H9 (cell line): ENCODE measurements at regions not wholly inside any gene's neighbourhood (a gene's known extent, or its start where the extent isn't known, plus 50 kb on each side); places are given as distances from the start of the nearest gene placed in this dataset.

Experiments used
- DNase-seq: peaks from one replicate; pipeline ENCODE4 v3.0.0-alpha.2; 2017
- H2AFZ ChIP-seq: one replicate; pipeline ENCODE4 v1.6.1; 2013; ENCODE audit warnings: mild to moderate bottlenecking, low read length, control low read depth, moderate library complexity
- H2AK5ac ChIP-seq: 2 replicates; pipeline ENCODE4 v1.6.1; 2013; ENCODE audit warnings: low read length, control low read depth, mixed read lengths; ENCODE audit not compliant: insufficient read length
- H2BK120ac ChIP-seq: one replicate; pipeline ENCODE4 v1.6.1; 2013; ENCODE audit warnings: low read depth, mild to moderate bottlenecking, low read length, control low read depth, inconsistent platforms; ENCODE audit not compliant: poor library complexity, severe bottlenecking
- H2BK12ac ChIP-seq: 2 replicates; pipeline ENCODE4 v1.6.1; 2013; ENCODE audit warnings: low read length, control low read depth, mixed read lengths, low read depth; ENCODE audit not compliant: insufficient read length
- H2BK15ac ChIP-seq: 2 replicates; pipeline ENCODE4 v1.6.1; 2013; ENCODE audit warnings: low read depth, low read length, control low read depth
- H2BK20ac ChIP-seq: one replicate; pipeline ENCODE4 v1.6.1; 2013; ENCODE audit warnings: low read depth, mild to moderate bottlenecking, low read length, control low read depth, inconsistent platforms; ENCODE audit not compliant: poor library complexity, severe bottlenecking
- H2BK5ac ChIP-seq: 2 replicates; pipeline ENCODE4 v1.6.1; 2013; ENCODE audit warnings: low read length, control low read depth, mixed read lengths; ENCODE audit not compliant: insufficient read length
- H3K14ac ChIP-seq: 2 replicates; pipeline ENCODE4 v1.6.1; 2013; ENCODE audit warnings: low read length, control low read depth; ENCODE audit not compliant: insufficient read depth
- H3K18ac ChIP-seq: 2 replicates; pipeline ENCODE4 v1.6.1; 2013; ENCODE audit warnings: low read depth, mild to moderate bottlenecking, mixed read lengths, low read length, control low read depth; ENCODE audit not compliant: insufficient read length
- H3K23ac ChIP-seq: 2 replicates; pipeline ENCODE4 v1.6.1; 2013; ENCODE audit warnings: low read length, control low read depth, mixed read lengths, low read depth; ENCODE audit not compliant: insufficient read length
- H3K23me2 ChIP-seq: 2 replicates; pipeline ENCODE4 v1.6.1; 2013; ENCODE audit warnings: low read depth, mild to moderate bottlenecking, mixed read lengths, low read length, control low read depth; ENCODE audit not compliant: insufficient read length, poor library complexity, severe bottlenecking
- H3K27ac ChIP-seq: 2 replicates; pipeline ENCODE4 v1.5.1; 2013; ENCODE audit warnings: low read length, control low read depth, mixed read lengths, low read depth; ENCODE audit not compliant: insufficient read length
- H3K27me3 ChIP-seq: 2 replicates; pipeline ENCODE4 v1.6.1; 2013; ENCODE audit warnings: low read length, control low read depth, inconsistent platforms; ENCODE audit not compliant: insufficient read depth
- H3K4ac ChIP-seq: 2 replicates; pipeline ENCODE4 v1.6.1; 2013; ENCODE audit warnings: low read depth, mild to moderate bottlenecking, control low read depth, inconsistent platforms, low read length, moderate library complexity
- H3K4me1 ChIP-seq: 2 replicates; pipeline ENCODE4 v1.6.1; 2013; ENCODE audit warnings: low read length, control low read depth, inconsistent platforms; ENCODE audit not compliant: insufficient read depth
- H3K4me2 ChIP-seq: 2 replicates; pipeline ENCODE4 v1.6.1; 2013; ENCODE audit warnings: low read length, control low read depth, mixed read lengths; ENCODE audit not compliant: insufficient read length, insufficient read depth
- H3K56ac ChIP-seq: 2 replicates; pipeline ENCODE4 v1.6.1; 2013; ENCODE audit warnings: low read depth, mild to moderate bottlenecking, mixed read lengths, low read length, control low read depth; ENCODE audit not compliant: insufficient read length
- H3K79me1 ChIP-seq: 2 replicates; pipeline ENCODE4 v1.6.1; 2013; ENCODE audit warnings: low read depth, mild to moderate bottlenecking, moderate library complexity, low read length, control low read depth, inconsistent platforms; ENCODE audit not compliant: insufficient read depth, poor library complexity, severe bottlenecking
- H3K79me2 ChIP-seq: 2 replicates; pipeline ENCODE4 v1.6.1; 2013; ENCODE audit warnings: low read length, control low read depth, inconsistent platforms; ENCODE audit not compliant: insufficient read depth
- H3K9ac ChIP-seq: 2 replicates; pipeline ENCODE4 v1.6.1; 2013; ENCODE audit warnings: low read length, control low read depth, mixed read lengths; ENCODE audit not compliant: insufficient read length; ENCODE audit errors: extremely low read depth
- H3K9me3 ChIP-seq: one replicate; pipeline ENCODE4 v1.6.1; 2013; ENCODE audit warnings: low read depth, low read length, inconsistent platforms; ENCODE audit not compliant: control insufficient read depth
- H3T11ph ChIP-seq: one replicate; pipeline ENCODE4 v1.6.1; 2013; ENCODE audit warnings: mild to moderate bottlenecking, low read length, control low read depth, inconsistent platforms
- H4K20me1 ChIP-seq: one replicate; pipeline ENCODE4 v1.6.1; 2013; ENCODE audit not compliant: control insufficient read depth, insufficient read length, insufficient read depth
- H4K5ac ChIP-seq: 2 replicates; pipeline ENCODE4 v1.6.1; 2013; ENCODE audit warnings: low read depth, mild to moderate bottlenecking, mixed read lengths, low read length, control low read depth; ENCODE audit not compliant: insufficient read length
- H4K8ac ChIP-seq: replicated peaks from 2 replicates; pipeline ENCODE4 v1.6.1; 2013; ENCODE audit warnings: low read length, control low read depth, mixed read lengths, low read depth; ENCODE audit not compliant: insufficient read length
- H4K91ac ChIP-seq: 2 replicates; pipeline ENCODE4 v1.6.1; 2013; ENCODE audit warnings: low read depth, mild to moderate bottlenecking, moderate library complexity, mixed read lengths, low read length, control low read depth; ENCODE audit not compliant: insufficient read length
- H3K27ac Mint-ChIP-seq, 3 experiments: 2 replicates in 2 of 3; 3 replicates in 1 of 3; pipeline ENCODE4 v1.8.0; 2020 to 2021; ENCODE audit warnings: mixed read lengths in 3 of 3, mild to moderate bottlenecking in 1 of 3, moderate library complexity in 1 of 3
- H3K27me3 Mint-ChIP-seq: 2 replicates; pipeline ENCODE4 v1.8.0; 2021; ENCODE audit warnings: low read depth, mild to moderate bottlenecking, moderate library complexity, mixed read lengths
- H3K36me3 Mint-ChIP-seq, 3 experiments: 2 replicates in 2 of 3; 3 replicates in 1 of 3; pipeline ENCODE4 v1.8.0; 2020 to 2021; ENCODE audit warnings: low read depth in 3 of 3, mixed read lengths in 3 of 3; ENCODE audit not compliant: insufficient read depth in 1 of 3
- H3K4me1 Mint-ChIP-seq, 2 experiments: 2 replicates each; pipeline ENCODE4 v1.8.0; 2020; ENCODE audit warnings: mixed read lengths in 2 of 2
- H3K4me3 Mint-ChIP-seq, 2 experiments: 2 replicates in 1 of 2; 3 replicates in 1 of 2; pipeline ENCODE4 v1.8.0; 2020 to 2021; ENCODE audit warnings: mild to moderate bottlenecking in 2 of 2, mixed read lengths in 2 of 2, moderate library complexity in 1 of 2
- H3K9me3 Mint-ChIP-seq, 2 experiments: 2 replicates in 1 of 2; 3 replicates in 1 of 2; pipeline ENCODE4 v1.8.0; 2020; ENCODE audit warnings: mild to moderate bottlenecking in 2 of 2, mixed read lengths in 2 of 2, moderate library complexity in 1 of 2
- CTCF ChIP-seq: fragments of 200-600 bp; sonication (generic); conservative IDR thresholded peaks from 3 replicates; pipeline ENCODE4 v1.8.0; 2021; ENCODE audit warnings: antibody characterized with exemption, mild to moderate bottlenecking
- WGBS: extraction: QIAGEN DNeasy Blood & Tissue Kit; methylation state at CpG from one replicate; pipeline ENCODE4 v1.1.7; 2013; ENCODE audit warnings: missing lambda C conversion rate, low lambda C conversion rate, mixed read lengths; ENCODE audit not compliant: insufficient read length; ENCODE audit errors: extremely low coverage; 5-methylcytosine and 5-hydroxymethylcytosine counted together

DNA sequence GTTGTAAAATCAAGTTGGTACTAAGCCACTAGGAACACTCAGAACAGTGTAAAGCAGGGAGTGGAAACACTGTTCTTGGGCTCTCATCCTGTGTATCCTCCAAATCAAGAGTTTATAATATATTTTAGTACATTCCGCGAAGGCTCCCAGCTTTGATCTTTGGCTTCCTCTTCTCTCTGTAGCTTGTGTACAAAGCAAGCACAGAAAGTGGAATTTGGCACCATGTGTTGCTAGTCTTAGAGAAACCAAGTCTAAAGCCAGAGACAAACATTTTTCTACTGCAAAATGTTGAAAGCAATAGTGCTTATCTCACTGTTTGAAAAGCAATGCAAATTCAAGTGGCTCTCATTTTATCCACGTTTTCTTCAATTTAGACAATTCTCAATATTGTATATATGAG lies 1893.3 kb upstream of the WWC1 start:
- Mint-ChIP-seq H3K9me3 (no peaks in the 10 kb centered on the region), H3K27me3 (no peaks in the 10 kb centered on the region), H3K27ac (no peak overlapping the region), H3K4me3 (no peak overlapping the region), H3K4me1 (no peaks in the 10 kb centered on the region; a peak in 1 of 4 replicates), H3K36me3 (peaks cover 0 to 5% (median 0%) of the 10 kb centered on the region in 3 experiments; a peak in 1 of 7 replicates)
- no peak overlapping the region for H3K14ac ChIP-seq
- H3K23ac ChIP-seq: no peak overlapping the region
- no peaks in the 10 kb centered on the region for H4K20me1 ChIP-seq
- H3K27me3 ChIP-seq: no peaks in the 10 kb centered on the region
- H4K5ac ChIP-seq: no peak overlapping the region
- no CpG with 5 or more reads among the region's 3 CpGs for WGBS
- no peak overlapping the region for H2BK15ac ChIP-seq
- H2BK5ac ChIP-seq: no peak overlapping the region
- H2BK20ac ChIP-seq: no peak overlapping the region
- DNase-seq: no peak
- H3K79me1 ChIP-seq: no peaks in the 10 kb centered on the region
- H3K18ac ChIP-seq: no peak overlapping the region
- H2BK12ac ChIP-seq: no peak overlapping the region
- no peak overlapping the region for H3T11ph ChIP-seq
- no peak overlapping the region for H4K91ac ChIP-seq
- no peak overlapping the region for H4K8ac ChIP-seq
- no peak overlapping the region for H2AFZ ChIP-seq
- H3K9ac ChIP-seq: no peak overlapping the region
- no peak overlapping the region for H3K4ac ChIP-seq
- no peak overlapping the region for H3K27ac ChIP-seq
- TF ChIP-seq CTCF: no peak
- no peaks in the 10 kb centered on the region for H3K79me2 ChIP-seq
- no peaks in the 10 kb centered on the region; the same call in 1 of the 2 replicates for H3K4me1 ChIP-seq
- no peaks in the 10 kb centered on the region for H3K9me3 ChIP-seq
- H2BK120ac ChIP-seq: no peak overlapping the region
- no peak overlapping the region for H2AK5ac ChIP-seq
- H3K4me2 ChIP-seq: no peak overlapping the region
- H3K23me2 ChIP-seq: no peaks in the 10 kb centered on the region
- no peak overlapping the region for H3K56ac ChIP-seq
